WTC11 (cell line): ENCODE measurements at regions not wholly inside any gene's neighbourhood (a gene's known extent, or its start where the extent isn't known, plus 50 kb on each side); places are given as distances from the start of the nearest gene placed in this dataset.

Source experiments
- ATAC-seq: fragments of 200-7000 bp; cut with Tn5 transposase; 2 replicates; pipeline ENCODE4 v1.10.0; 2021; ENCODE audit warnings: mild to moderate bottlenecking, moderate library complexity
- CTCF ChIA-PET: fragments of 300-600 bp; sonication (Branson Sonifier 250); formaldehyde crosslinking; loops from one replicate; lab custom pipeline; 2021; ENCODE audit warnings: antibody characterized with exemption; lab: Charles Lee
- POLR2A ChIA-PET: fragments of 350-600 bp; sonication (Branson Sonifier 250); formaldehyde crosslinking; loops from one replicate; lab custom pipeline; 2021; ENCODE audit warnings: antibody characterized with exemption; lab: Charles Lee
- DNase-seq: peaks from one replicate; pipeline ENCODE4 v3.0.0; 2021; ENCODE audit warnings: low spot score
- H3K27ac Mint-ChIP-seq: 2 replicates; pipeline ENCODE4 v1.8.0; 2021; ENCODE audit warnings: mixed read lengths
- H3K27me3 Mint-ChIP-seq: 2 replicates; pipeline ENCODE4 v1.8.0; 2021; ENCODE audit warnings: low read depth, mild to moderate bottlenecking, moderate library complexity, mixed read lengths
- H3K36me3 Mint-ChIP-seq: 2 replicates; pipeline ENCODE4 v1.8.0; 2021; ENCODE audit warnings: mixed read lengths
- H3K4me1 Mint-ChIP-seq: 2 replicates; pipeline ENCODE4 v1.8.0; 2022; ENCODE audit warnings: mixed read lengths
- H3K4me3 Mint-ChIP-seq: 2 replicates; pipeline ENCODE4 v1.8.0; 2021; ENCODE audit warnings: mild to moderate bottlenecking, moderate library complexity, mixed read lengths
- H3K9me3 Mint-ChIP-seq: 2 replicates; pipeline ENCODE4 v1.8.0; 2021; ENCODE audit warnings: mixed read lengths
- ATF3 ChIP-seq: sonication (generic); formaldehyde crosslinking; conservative IDR thresholded peaks from 2 replicates; pipeline ENCODE4 v1.8.1; 2022; ENCODE audit warnings: mild to moderate bottlenecking, missing genetic modification reagents
- ERG ChIP-seq: fragments of 250-450 bp; sonication (Bioruptor Pico); IDR thresholded peaks from 2 replicates; pipeline ENCODE4 v1.8.0; 2021; ENCODE audit warnings: mild to moderate bottlenecking
- GRHL2 ChIP-seq: fragments of 250-450 bp; sonication (Bioruptor Pico); IDR thresholded peaks from 2 replicates; pipeline ENCODE4 v1.8.0; 2022; ENCODE audit warnings: mild to moderate bottlenecking, moderate library complexity; ENCODE audit not compliant: insufficient replicate concordance, severe bottlenecking
- IRF1 ChIP-seq: sonication (generic); formaldehyde crosslinking; IDR thresholded peaks from 2 replicates; pipeline ENCODE4 v1.8.0; 2023; ENCODE audit warnings: missing genetic modification reagents
- NR3C1 ChIP-seq: sonication (generic); formaldehyde crosslinking; conservative IDR thresholded peaks from 2 replicates; pipeline ENCODE4 v1.8.1; 2023; ENCODE audit warnings: low read depth, mild to moderate bottlenecking, missing genetic modification reagents
- PRDM15 ChIP-seq: sonication (generic); formaldehyde crosslinking; IDR thresholded peaks from 2 replicates; pipeline ENCODE4 v1.8.0; 2022; ENCODE audit warnings: missing genetic modification reagents
- SOX15 ChIP-seq: fragments of 250-450 bp; sonication (Bioruptor Pico); IDR thresholded peaks from 2 replicates; pipeline ENCODE4 v1.9.0; 2021; ENCODE audit warnings: mild to moderate bottlenecking
- SP1 ChIP-seq: sonication (generic); formaldehyde crosslinking; conservative IDR thresholded peaks from 2 replicates; pipeline ENCODE4 v1.8.1; 2022; ENCODE audit warnings: missing genetic modification reagents
- TP53 ChIP-seq: sonication (generic); formaldehyde crosslinking; IDR thresholded peaks from 2 replicates; pipeline ENCODE4 v1.8.1; 2023; ENCODE audit warnings: mild to moderate bottlenecking, missing genetic modification reagents
- TF ChIP-seq, protein P1 (sequence below): sonication (generic); formaldehyde crosslinking; IDR thresholded peaks from 2 replicates; pipeline ENCODE4 v1.8.1; 2023; ENCODE audit warnings: mild to moderate bottlenecking, missing genetic modification reagents
- TF ChIP-seq, protein P2 (sequence below): sonication (generic); formaldehyde crosslinking; IDR thresholded peaks from 2 replicates; pipeline ENCODE4 v1.8.0; 2022; ENCODE audit warnings: mild to moderate bottlenecking, missing genetic modification reagents
- TF ChIP-seq, protein P3 (sequence below): sonication (generic); formaldehyde crosslinking; IDR thresholded peaks from 2 replicates; pipeline ENCODE4 v1.8.1; 2022; ENCODE audit warnings: low read depth, mild to moderate bottlenecking, moderate library complexity, missing genetic modification reagents, borderline replicate concordance

- TF ChIP-seq, protein P1, sequence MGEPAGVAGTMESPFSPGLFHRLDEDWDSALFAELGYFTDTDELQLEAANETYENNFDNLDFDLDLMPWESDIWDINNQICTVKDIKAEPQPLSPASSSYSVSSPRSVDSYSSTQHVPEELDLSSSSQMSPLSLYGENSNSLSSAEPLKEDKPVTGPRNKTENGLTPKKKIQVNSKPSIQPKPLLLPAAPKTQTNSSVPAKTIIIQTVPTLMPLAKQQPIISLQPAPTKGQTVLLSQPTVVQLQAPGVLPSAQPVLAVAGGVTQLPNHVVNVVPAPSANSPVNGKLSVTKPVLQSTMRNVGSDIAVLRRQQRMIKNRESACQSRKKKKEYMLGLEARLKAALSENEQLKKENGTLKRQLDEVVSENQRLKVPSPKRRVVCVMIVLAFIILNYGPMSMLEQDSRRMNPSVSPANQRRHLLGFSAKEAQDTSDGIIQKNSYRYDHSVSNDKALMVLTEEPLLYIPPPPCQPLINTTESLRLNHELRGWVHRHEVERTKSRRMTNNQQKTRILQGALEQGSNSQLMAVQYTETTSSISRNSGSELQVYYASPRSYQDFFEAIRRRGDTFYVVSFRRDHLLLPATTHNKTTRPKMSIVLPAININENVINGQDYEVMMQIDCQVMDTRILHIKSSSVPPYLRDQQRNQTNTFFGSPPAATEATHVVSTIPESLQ = no peak
- TF ChIP-seq ATF3 (CRISPR knock-in tag) = no peak
- TF ChIP-seq, protein P2, sequence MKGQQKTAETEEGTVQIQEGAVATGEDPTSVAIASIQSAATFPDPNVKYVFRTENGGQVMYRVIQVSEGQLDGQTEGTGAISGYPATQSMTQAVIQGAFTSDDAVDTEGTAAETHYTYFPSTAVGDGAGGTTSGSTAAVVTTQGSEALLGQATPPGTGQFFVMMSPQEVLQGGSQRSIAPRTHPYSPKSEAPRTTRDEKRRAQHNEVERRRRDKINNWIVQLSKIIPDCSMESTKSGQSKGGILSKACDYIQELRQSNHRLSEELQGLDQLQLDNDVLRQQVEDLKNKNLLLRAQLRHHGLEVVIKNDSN (CRISPR knock-in tag) = no peak
- TF ChIP-seq ERG (CRISPR knock-in tag) = no peak
- no peak for TF ChIP-seq SP1 (CRISPR knock-in tag)
- TF ChIP-seq, protein P3, sequence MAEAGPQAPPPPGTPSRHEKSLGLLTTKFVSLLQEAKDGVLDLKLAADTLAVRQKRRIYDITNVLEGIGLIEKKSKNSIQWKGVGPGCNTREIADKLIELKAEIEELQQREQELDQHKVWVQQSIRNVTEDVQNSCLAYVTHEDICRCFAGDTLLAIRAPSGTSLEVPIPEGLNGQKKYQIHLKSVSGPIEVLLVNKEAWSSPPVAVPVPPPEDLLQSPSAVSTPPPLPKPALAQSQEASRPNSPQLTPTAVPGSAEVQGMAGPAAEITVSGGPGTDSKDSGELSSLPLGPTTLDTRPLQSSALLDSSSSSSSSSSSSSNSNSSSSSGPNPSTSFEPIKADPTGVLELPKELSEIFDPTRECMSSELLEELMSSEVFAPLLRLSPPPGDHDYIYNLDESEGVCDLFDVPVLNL (CRISPR knock-in tag) = no peak
- no peak for TF ChIP-seq IRF1 (CRISPR knock-in tag)
- no peak for TF ChIP-seq GRHL2 (CRISPR knock-in tag)
- no peak for TF ChIP-seq SOX15
Measured at GRCh38 chr10:28060031-28060607, 61.2 kb upstream of the ODAD2 start (continued).

- peaks cover 17% of the 10 kb centered on the region for H3K4me1 Mint-ChIP-seq
- H3K27me3 Mint-ChIP-seq = no peaks in the 10 kb centered on the region
- H3K36me3 Mint-ChIP-seq = peaks cover 20% of the 10 kb centered on the region
- no peak overlapping the region for H3K4me3 Mint-ChIP-seq
- H3K27ac Mint-ChIP-seq = no peak overlapping the region
- H3K9me3 Mint-ChIP-seq = peaks cover 24% of the 10 kb centered on the region
- ChIA-PET POLR2A (no interaction called here), CTCF (no interaction called here)
- TF ChIP-seq NR3C1 (CRISPR knock-in tag) (no peak), PRDM15 (CRISPR knock-in tag) (no peak), TP53 (CRISPR knock-in tag) (no peak)
- ATAC-seq = no peak
- no peak for DNase-seq
Measured at GRCh38 chr10:28058746-28059145, 59.9 kb upstream of the ODAD2 start.
